ENCODE measurements at regions not wholly inside any gene's neighbourhood (a gene's known extent, or its start where the extent isn't known, plus 50 kb on each side); places are given as distances from the start of the nearest gene placed in this dataset.

GRCh38 chr5:32991421-32991815 lies 280.3 kb downstream of the NPR3 start:
- DNase-seq: no peak

- DNase-seq: no peak
Measured at GRCh38 chr5:32996336-32996735, 285.2 kb downstream of the NPR3 start.

GRCh38 chr5:33008751-33009418 lies 297.8 kb downstream of the NPR3 start:
- DNase-seq: no peak

- DNase-seq: no peak
Measured at GRCh38 chr5:33010846-33011245, 299.7 kb downstream of the NPR3 start.

- no peak for DNase-seq
Measured at GRCh38 chr5:33011801-33012200, 300.7 kb downstream of the NPR3 start.

GRCh38 chr5:33023649-33024048 lies 312.5 kb downstream of the NPR3 start:
- DNase-seq: no peak

GRCh38 chr5:33032271-33033070 lies 321.4 kb downstream of the NPR3 start:
- no peak for DNase-seq

- no peak for DNase-seq
Measured at GRCh38 chr5:33033516-33033915, 322.4 kb downstream of the NPR3 start.

- DNase-seq: no peak
Measured at GRCh38 chr5:33034777-33035176, 323.7 kb downstream of the NPR3 start.

GRCh38 chr5:33035851-33036527 lies 324.9 kb downstream of the NPR3 start:
- DNase-seq: no peak

- no peak for DNase-seq
Measured at GRCh38 chr5:33037076-33037475, 326.0 kb downstream of the NPR3 start.

- no peak for DNase-seq
Measured at GRCh38 chr5:33041586-33041985, 330.5 kb downstream of the NPR3 start.

- DNase-seq: no peak
Measured at GRCh38 chr5:33043343-33043997, 332.3 kb downstream of the NPR3 start.

- DNase-seq: no peak
Measured at GRCh38 chr5:33046091-33046490, 335.0 kb downstream of the NPR3 start.

GRCh38 chr5:33048315-33048714 lies 337.2 kb downstream of the NPR3 start:
- DNase-seq: no peak

GRCh38 chr5:33049298-33049697 lies 338.2 kb downstream of the NPR3 start:
- no peak for DNase-seq

GRCh38 chr5:33049842-33050241 lies 338.7 kb downstream of the NPR3 start:
- no peak for DNase-seq

- no peak for DNase-seq
Measured at GRCh38 chr5:33059081-33059480, 348.0 kb downstream of the NPR3 start.

GRCh38 chr5:33065131-33065530 lies 354.0 kb downstream of the NPR3 start:
- DNase-seq: no peak

- DNase-seq: no peak
Measured at GRCh38 chr5:33067291-33067690, 356.2 kb downstream of the NPR3 start.

- no peak for DNase-seq
Measured at GRCh38 chr5:33068786-33069185, 357.7 kb downstream of the NPR3 start.

- no peak for DNase-seq
Measured at GRCh38 chr5:33072296-33072695, 361.2 kb downstream of the NPR3 start.

GRCh38 chr5:33072726-33073125 lies 361.6 kb downstream of the NPR3 start:
- no peak for DNase-seq

All from NCI-H1105 treated with DMSO at 0.1 percent for 48 hours (cell line).